Omental fat pad (tissue), 3 donors: ENCODE measurements at regions not wholly inside any gene's neighbourhood (a gene's known extent, or its start where the extent isn't known, plus 50 kb on each side); places are given as distances from the start of the nearest gene placed in this dataset.

Experiments
- ATAC-seq: fragments of 150-250 bp; one replicate; pipeline ENCODE4 v1.9.1; 2016; ENCODE audit warnings: mild to moderate bottlenecking, moderate library complexity; ENCODE audit not compliant: low FRiP score
- DNase-seq: peaks from one replicate; pipeline ENCODE4 v3.0.0-alpha.2; 2019; ENCODE audit warnings: low spot score
- TF ChIP-seq, protein P1 (sequence below), 3 donors: fragments of 450-650 bp; IDR thresholded peaks; one replicate each; pipeline ENCODE4 v1.5.1; 2016 to 2017; ENCODE audit warnings: antibody characterized with exemption in 3 of 3, mild to moderate bottlenecking in 3 of 3, moderate library complexity in 2 of 3

GRCh38 chr10:20457649-20458048 is 439.5 kb downstream of the NEBL start:
- TF ChIP-seq, protein P1, sequence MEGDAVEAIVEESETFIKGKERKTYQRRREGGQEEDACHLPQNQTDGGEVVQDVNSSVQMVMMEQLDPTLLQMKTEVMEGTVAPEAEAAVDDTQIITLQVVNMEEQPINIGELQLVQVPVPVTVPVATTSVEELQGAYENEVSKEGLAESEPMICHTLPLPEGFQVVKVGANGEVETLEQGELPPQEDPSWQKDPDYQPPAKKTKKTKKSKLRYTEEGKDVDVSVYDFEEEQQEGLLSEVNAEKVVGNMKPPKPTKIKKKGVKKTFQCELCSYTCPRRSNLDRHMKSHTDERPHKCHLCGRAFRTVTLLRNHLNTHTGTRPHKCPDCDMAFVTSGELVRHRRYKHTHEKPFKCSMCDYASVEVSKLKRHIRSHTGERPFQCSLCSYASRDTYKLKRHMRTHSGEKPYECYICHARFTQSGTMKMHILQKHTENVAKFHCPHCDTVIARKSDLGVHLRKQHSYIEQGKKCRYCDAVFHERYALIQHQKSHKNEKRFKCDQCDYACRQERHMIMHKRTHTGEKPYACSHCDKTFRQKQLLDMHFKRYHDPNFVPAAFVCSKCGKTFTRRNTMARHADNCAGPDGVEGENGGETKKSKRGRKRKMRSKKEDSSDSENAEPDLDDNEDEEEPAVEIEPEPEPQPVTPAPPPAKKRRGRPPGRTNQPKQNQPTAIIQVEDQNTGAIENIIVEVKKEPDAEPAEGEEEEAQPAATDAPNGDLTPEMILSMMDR (IDR thresholded peaks at IDR 0.05) = no peak
- ATAC-seq (no peak), DNase-seq (no peak)

DNA sequence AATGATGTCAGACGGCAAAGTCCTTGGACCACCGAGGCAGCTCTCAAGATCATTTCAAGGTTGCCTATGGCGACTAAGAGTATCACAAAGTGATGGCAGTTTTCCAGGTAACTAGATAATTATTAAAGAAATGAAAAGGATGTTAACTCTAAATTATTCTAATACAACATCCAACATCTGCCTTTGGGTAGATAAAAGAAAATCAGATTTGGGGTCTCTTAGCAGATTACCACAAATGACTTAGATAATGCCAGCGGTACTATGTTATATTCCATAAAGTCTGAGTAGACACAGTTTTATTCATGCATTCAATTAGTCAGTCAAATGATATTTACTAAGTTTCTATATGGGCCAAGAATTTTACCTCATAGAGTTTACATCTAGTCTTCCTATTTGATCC is 441.3 kb downstream of the NEBL start:
- ATAC-seq = no peak
- DNase-seq = no peak
- TF ChIP-seq, protein P1 (IDR thresholded peaks at IDR 0.05) = no peak

DNA sequence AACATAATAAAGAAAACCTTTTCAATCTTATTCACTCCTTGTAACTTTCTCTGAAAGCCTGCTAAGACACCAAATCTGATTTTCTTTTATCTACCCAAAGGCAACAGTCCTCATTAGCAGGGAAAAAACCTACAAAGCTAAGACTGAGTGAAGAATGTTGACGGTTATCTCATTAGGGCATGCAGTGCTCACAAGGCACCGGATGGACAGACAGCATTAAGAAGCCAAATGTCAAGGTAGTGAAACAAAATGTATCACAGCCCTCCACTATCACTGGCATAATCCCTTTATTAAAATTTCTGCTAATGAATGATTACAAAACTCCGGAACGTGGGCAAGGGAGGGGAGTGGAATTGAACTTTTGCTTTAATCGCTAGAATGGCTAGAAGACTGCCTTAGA is 442.8 kb downstream of the NEBL start:
- ATAC-seq (no peak), DNase-seq (no peak)
- TF ChIP-seq, protein P1 (IDR thresholded peaks at IDR 0.05) = no peak

DNA sequence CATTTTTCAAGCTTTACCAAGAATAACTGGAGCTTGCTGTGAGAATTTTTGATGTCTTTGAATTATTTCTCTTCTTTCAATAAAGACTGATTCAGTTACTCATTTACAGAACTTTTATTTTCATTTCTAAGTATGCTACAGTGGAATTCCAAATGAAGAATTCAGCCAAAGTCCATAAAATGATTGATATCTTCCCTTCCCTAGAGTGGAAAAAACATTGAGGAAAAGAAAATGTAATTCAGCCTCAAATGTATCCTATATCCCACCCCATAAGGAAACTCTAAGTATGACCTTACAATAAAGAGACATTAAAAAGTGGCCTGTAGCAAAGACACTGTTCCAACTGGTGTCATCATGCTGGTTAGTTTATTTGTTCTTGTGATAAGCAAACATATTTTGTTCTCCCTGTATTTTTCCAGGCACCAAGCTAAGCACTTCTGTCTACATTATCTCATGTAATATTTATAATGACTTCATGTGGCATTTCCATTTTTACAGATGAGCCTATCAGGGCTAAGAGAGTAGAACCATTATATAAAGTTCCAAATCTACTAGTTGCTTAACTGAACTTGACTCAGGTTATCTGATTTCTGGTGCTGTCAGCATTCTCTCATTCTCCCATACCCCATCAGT is 450.4 kb downstream of the NEBL start:
- TF ChIP-seq, protein P1 (IDR thresholded peaks at IDR 0.05) = no peak
- no peak for DNase-seq
- ATAC-seq = no peak

DNA sequence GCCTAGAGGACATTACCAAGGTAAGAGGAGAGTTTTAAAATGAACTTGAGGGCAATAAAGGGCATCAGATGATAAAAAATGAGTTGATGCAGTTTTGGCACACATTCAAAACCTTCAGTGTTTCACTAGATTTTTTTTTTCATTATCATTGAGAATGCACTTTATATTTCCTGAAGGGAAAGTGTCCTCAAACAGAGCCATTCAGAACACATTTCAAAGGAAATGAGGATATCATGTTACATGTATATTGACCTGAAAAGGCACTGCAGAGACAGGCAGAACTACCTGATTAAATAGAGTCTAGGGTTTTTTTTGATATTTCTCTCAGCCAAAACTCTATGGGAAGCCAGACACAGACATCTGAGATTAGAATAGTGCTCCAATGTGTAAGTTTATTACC is 454.0 kb downstream of the NEBL start:
- DNase-seq (no peak), ATAC-seq (no peak)
- TF ChIP-seq, protein P1 (IDR thresholded peaks at IDR 0.05) = no peak

- TF ChIP-seq, protein P1 (IDR thresholded peaks at IDR 0.05) = no peak
- DNase-seq (no peak), ATAC-seq (no peak)
Observed at GRCh38 chr10:20429742-20430141, 467.4 kb downstream of the NEBL start.

DNA sequence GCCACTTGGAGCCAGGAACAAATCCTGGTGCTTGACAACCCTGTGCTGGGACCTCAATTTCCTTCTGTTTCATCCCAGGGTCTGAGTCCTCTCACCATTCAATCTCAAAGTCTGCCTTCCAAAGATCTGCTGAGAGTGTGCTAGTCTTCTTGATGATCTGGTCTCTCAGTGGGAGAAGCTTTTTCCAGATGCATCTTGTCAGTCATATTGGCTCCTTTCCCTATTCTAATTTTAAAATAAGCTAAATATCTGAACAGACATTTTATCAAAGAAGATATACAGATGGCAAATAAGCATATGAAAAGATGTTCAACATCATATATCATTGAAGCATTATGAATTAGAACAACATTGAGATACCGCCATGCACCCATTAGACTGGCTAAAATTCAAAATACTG is 469.3 kb downstream of the NEBL start:
- TF ChIP-seq, protein P1 (IDR thresholded peaks at IDR 0.05) = no peak
- ATAC-seq (no peak), DNase-seq (no peak)
